ENCODE measurements at regions not wholly inside any gene's neighbourhood (a gene's known extent, or its start where the extent isn't known, plus 50 kb on each side); places are given as distances from the start of the nearest gene placed in this dataset.

DNA sequence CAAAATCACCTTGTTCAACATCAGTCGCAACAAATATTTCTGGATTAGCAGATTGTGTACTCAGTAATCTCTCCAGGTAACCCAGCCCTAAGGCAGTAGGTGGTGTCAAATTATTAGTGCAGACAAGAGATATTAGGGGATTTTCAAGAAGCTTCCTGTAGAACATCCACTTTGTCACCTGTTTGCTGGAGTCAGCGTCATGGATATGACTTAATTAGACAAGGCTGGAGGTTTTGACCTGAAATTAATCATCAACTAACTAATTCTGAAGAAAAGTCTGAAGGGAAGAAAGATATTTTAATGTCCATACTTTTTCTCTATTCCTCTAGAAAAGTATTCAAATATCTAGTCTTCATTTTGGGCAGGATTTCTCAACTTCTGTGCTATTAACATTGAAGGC lies 91.4 kb upstream of the CCDC112 start:
- Histone ChIP-seq H3K4me3 (ENCODE audit: low read depth in 1 of 3, low read length in 3 of 3) (no peak overlapping the region), H3K27ac (ENCODE audit: low read depth in 1 of 2, low read length in 2 of 2) (no peak overlapping the region), H3K27me3 (ENCODE audit: control insufficient read depth in 4 of 4, insufficient read depth in 4 of 4, low read length in 3 of 4) (no peaks in the 10 kb centered on the region), H3K36me3 (ENCODE audit: control insufficient read depth in 4 of 4, insufficient read depth in 3 of 4, low read depth in 1 of 4, low read length in 3 of 4) (no peaks in the 10 kb centered on the region), H3K9me3 (ENCODE audit: control insufficient read depth in 4 of 4, low read length in 3 of 4) (no peaks in the 10 kb centered on the region), H3K4me1 (ENCODE audit: control insufficient read depth in 4 of 4, insufficient read depth in 4 of 4, low read length in 3 of 4) (peaks cover 0 to 10% (median 4%) of the 10 kb centered on the region in 4 donors), H3K9ac (ENCODE audit: low read depth in 1 of 2, low read length in 2 of 2) (no peak overlapping the region)
- DNase-seq (ENCODE audit: low spot score) = no peak
- TF ChIP-seq, protein P1, sequence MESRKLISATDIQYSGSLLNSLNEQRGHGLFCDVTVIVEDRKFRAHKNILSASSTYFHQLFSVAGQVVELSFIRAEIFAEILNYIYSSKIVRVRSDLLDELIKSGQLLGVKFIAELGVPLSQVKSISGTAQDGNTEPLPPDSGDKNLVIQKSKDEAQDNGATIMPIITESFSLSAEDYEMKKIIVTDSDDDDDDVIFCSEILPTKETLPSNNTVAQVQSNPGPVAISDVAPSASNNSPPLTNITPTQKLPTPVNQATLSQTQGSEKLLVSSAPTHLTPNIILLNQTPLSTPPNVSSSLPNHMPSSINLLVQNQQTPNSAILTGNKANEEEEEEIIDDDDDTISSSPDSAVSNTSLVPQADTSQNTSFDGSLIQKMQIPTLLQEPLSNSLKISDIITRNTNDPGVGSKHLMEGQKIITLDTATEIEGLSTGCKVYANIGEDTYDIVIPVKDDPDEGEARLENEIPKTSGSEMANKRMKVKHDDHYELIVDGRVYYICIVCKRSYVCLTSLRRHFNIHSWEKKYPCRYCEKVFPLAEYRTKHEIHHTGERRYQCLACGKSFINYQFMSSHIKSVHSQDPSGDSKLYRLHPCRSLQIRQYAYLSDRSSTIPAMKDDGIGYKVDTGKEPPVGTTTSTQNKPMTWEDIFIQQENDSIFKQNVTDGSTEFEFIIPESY (IDR thresholded peaks at IDR 0.05) = no peak
- no peak for TF ChIP-seq EGR1 (IDR thresholded peaks at IDR 0.05; ENCODE audit: low read depth in 2 of 2)
- no peak for TF ChIP-seq HNF4A (conservative IDR thresholded peaks at IDR 0.05)
- TF ChIP-seq NR2F2 (IDR thresholded peaks at IDR 0.05) = no peak
- no peak for TF ChIP-seq RAD21 (IDR thresholded peaks at IDR 0.05)
- no peak for TF ChIP-seq SP1 (IDR thresholded peaks at IDR 0.05)
- WGBS = 94% methylated on average over 2 of the region's 2 CpGs

DNA sequence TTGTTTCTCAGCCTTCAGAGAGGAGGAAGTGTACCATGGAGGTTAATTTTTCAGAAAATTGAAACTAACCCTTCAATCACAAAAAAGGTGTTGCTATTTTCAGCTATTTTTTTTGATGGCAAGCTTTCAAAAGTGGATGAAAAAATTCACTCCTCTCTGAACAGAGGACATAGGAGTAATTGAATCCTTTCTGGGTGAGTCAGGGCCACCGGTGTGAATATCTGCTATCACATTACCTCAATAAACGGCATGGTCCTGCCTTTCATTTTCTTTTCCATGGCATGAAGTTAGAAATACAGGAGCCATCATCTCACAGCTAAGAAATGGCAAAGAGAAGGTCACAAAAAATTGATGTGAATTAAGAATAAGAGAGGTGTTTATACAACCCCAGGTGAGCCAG lies 90.2 kb upstream of the CCDC112 start:
- Histone ChIP-seq H3K4me1 (ENCODE audit: control insufficient read depth in 4 of 4, insufficient read depth in 4 of 4, low read length in 3 of 4) (peaks cover 0 to 4% (median 1%) of the 10 kb centered on the region in 4 donors), H3K9ac (ENCODE audit: low read depth in 1 of 2, low read length in 2 of 2) (no peak overlapping the region), H3K9me3 (ENCODE audit: control insufficient read depth in 4 of 4, low read length in 3 of 4) (no peaks in the 10 kb centered on the region), H3K4me3 (ENCODE audit: low read depth in 1 of 3, low read length in 3 of 3) (no peak overlapping the region), H3K27me3 (ENCODE audit: control insufficient read depth in 4 of 4, insufficient read depth in 4 of 4, low read length in 3 of 4) (no peaks in the 10 kb centered on the region), H3K27ac (ENCODE audit: low read depth in 1 of 2, low read length in 2 of 2) (no peak overlapping the region), H3K36me3 (ENCODE audit: control insufficient read depth in 4 of 4, insufficient read depth in 3 of 4, low read depth in 1 of 4, low read length in 3 of 4) (no peaks in the 10 kb centered on the region)
- TF ChIP-seq FOXA2 (IDR thresholded peaks at IDR 0.05) = no peak
- WGBS = 98% methylated on average over 2 of the region's 2 CpGs
- DNase-seq (ENCODE audit: low spot score) = no peak

DNA sequence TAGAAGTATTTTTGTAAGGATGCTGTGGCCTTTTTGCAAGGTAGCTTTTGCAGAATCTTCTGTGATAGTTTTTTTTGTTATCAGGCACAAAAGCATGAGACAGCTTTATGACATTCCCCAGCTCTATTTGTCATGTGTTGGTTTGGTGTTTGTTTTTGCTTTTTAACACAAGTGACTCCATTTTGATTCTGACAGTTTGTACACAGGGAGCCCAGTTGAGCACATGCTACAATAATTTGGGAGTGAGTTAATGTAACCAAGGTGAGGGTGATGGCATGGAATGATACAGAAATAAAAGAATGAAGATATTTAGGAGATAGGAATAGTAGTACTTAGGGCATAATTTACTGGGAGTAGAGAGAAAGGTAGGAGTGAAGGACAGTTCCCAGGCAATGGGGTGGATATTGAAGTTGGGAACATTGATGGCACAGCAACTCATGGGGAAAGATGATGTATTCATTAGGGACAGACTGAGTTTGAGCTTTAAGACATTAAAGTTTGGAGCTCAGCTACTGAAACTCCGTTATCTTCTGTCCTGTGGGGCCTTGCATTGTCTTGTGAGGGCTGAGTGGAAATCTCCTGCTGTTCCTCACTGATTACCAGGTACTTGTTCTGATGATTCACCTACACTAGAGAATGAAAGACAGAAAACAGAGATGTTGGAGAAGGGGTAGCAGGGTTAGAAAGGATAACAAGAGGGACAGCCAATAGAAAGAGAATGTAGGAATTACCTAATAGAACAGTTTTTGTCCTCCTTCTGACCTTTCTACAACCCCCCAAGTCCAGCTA lies 88.3 kb upstream of the CCDC112 start:
- DNase-seq (ENCODE audit: low spot score) = no peak
- no peaks in the 10 kb centered on the region for H3K27me3 ChIP-seq (ENCODE audit: control insufficient read depth in 4 of 4, insufficient read depth in 4 of 4, low read length in 3 of 4)
- H3K36me3 ChIP-seq (ENCODE audit: control insufficient read depth in 4 of 4, insufficient read depth in 3 of 4, low read depth in 1 of 4, low read length in 3 of 4) = no peaks in the 10 kb centered on the region
- H3K4me3 ChIP-seq (ENCODE audit: low read depth in 1 of 3, low read length in 3 of 3) = no peak overlapping the region
- no peak overlapping the region for H3K9ac ChIP-seq (ENCODE audit: low read depth in 1 of 2, low read length in 2 of 2)
- H3K9me3 ChIP-seq (ENCODE audit: control insufficient read depth in 4 of 4, low read length in 3 of 4) = no peaks in the 10 kb centered on the region
- 66% methylated on average over 1 of the region's 1 CpG for WGBS
- H3K4me1 ChIP-seq (ENCODE audit: control insufficient read depth in 4 of 4, insufficient read depth in 4 of 4, low read length in 3 of 4) = no peaks in the 10 kb centered on the region
- no peak overlapping the region for H3K27ac ChIP-seq (ENCODE audit: low read depth in 1 of 2, low read length in 2 of 2)
- TF ChIP-seq HNF4A (conservative IDR thresholded peaks at IDR 0.05) (no peak), HNF4G (IDR thresholded peaks at IDR 0.05) (no peak), TAF1 (conservative IDR thresholded peaks at IDR 0.05) (no peak), JUND (IDR thresholded peaks at IDR 0.05) (no peak), RAD21 (IDR thresholded peaks at IDR 0.05) (no peak), YY1 (IDR thresholded peaks at IDR 0.05) (no peak), FOXA1 (IDR thresholded peaks at IDR 0.05) (no peak), GABPA (IDR thresholded peaks at IDR 0.05 in 1 of 2, conservative IDR thresholded peaks at IDR 0.05 in 1 of 2) (no peak), RXRA (IDR thresholded peaks at IDR 0.05) (no peak), EGR1 (IDR thresholded peaks at IDR 0.05; ENCODE audit: low read depth in 2 of 2) (no peak), SP1 (IDR thresholded peaks at IDR 0.05) (no peak), FOXA2 (IDR thresholded peaks at IDR 0.05) (no peak)
- TF ChIP-seq, protein P1 (IDR thresholded peaks at IDR 0.05) = no peak
- TF ChIP-seq, protein P2, sequence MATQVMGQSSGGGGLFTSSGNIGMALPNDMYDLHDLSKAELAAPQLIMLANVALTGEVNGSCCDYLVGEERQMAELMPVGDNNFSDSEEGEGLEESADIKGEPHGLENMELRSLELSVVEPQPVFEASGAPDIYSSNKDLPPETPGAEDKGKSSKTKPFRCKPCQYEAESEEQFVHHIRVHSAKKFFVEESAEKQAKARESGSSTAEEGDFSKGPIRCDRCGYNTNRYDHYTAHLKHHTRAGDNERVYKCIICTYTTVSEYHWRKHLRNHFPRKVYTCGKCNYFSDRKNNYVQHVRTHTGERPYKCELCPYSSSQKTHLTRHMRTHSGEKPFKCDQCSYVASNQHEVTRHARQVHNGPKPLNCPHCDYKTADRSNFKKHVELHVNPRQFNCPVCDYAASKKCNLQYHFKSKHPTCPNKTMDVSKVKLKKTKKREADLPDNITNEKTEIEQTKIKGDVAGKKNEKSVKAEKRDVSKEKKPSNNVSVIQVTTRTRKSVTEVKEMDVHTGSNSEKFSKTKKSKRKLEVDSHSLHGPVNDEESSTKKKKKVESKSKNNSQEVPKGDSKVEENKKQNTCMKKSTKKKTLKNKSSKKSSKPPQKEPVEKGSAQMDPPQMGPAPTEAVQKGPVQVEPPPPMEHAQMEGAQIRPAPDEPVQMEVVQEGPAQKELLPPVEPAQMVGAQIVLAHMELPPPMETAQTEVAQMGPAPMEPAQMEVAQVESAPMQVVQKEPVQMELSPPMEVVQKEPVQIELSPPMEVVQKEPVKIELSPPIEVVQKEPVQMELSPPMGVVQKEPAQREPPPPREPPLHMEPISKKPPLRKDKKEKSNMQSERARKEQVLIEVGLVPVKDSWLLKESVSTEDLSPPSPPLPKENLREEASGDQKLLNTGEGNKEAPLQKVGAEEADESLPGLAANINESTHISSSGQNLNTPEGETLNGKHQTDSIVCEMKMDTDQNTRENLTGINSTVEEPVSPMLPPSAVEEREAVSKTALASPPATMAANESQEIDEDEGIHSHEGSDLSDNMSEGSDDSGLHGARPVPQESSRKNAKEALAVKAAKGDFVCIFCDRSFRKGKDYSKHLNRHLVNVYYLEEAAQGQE (IDR thresholded peaks at IDR 0.05) = no peak
- TF ChIP-seq, protein P3, sequence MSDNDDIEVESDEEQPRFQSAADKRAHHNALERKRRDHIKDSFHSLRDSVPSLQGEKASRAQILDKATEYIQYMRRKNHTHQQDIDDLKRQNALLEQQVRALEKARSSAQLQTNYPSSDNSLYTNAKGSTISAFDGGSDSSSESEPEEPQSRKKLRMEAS (IDR thresholded peaks at IDR 0.05) = no peak
- TF ChIP-seq, protein P4, sequence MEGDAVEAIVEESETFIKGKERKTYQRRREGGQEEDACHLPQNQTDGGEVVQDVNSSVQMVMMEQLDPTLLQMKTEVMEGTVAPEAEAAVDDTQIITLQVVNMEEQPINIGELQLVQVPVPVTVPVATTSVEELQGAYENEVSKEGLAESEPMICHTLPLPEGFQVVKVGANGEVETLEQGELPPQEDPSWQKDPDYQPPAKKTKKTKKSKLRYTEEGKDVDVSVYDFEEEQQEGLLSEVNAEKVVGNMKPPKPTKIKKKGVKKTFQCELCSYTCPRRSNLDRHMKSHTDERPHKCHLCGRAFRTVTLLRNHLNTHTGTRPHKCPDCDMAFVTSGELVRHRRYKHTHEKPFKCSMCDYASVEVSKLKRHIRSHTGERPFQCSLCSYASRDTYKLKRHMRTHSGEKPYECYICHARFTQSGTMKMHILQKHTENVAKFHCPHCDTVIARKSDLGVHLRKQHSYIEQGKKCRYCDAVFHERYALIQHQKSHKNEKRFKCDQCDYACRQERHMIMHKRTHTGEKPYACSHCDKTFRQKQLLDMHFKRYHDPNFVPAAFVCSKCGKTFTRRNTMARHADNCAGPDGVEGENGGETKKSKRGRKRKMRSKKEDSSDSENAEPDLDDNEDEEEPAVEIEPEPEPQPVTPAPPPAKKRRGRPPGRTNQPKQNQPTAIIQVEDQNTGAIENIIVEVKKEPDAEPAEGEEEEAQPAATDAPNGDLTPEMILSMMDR (IDR thresholded peaks at IDR 0.05; ENCODE audit: low read depth, low read length, missing input control) = no peak
- TF ChIP-seq, protein P5, sequence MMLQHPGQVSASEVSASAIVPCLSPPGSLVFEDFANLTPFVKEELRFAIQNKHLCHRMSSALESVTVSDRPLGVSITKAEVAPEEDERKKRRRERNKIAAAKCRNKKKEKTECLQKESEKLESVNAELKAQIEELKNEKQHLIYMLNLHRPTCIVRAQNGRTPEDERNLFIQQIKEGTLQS (IDR thresholded peaks at IDR 0.05) = no peak

All from liver (tissue), 8 donors.